ENCODE measurements at regions not wholly inside any gene's neighbourhood (a gene's known extent, or its start where the extent isn't known, plus 50 kb on each side); places are given as distances from the start of the nearest gene placed in this dataset.
"Not testable (repeated sequence)": the region's sequence is repeated elsewhere in the genome, so short reads cannot be mapped to it uniquely, and the experiment has no call there.

DNA sequence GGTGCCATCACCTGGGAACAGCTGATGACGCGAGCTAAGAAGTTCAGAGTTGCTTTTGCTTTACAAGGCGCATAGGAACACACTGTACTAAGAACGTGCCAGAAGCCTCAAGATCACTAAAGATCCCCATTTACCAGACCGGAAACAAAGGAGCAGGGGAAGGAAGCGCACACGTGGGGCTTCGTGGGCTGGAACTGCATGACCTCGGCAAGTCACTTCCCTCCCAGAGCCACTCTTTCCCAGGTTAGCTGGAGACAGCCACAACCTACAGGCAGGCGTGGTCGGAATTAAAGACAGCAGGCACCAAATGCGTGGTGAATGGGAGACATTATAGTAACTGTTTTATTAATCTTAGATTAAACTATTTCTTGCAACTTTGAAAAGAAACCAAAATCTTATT, 154.9 kb upstream of the IQSEC1 start:
- TF ChIP-seq POLR2A, POLR2AphosphoS5 (IDR thresholded peaks at IDR 0.05; ENCODE audit: low read depth, low read length): not testable (repeated sequence)
